ENCODE measurements at regions not wholly inside any gene's neighbourhood (a gene's known extent, or its start where the extent isn't known, plus 50 kb on each side); places are given as distances from the start of the nearest gene placed in this dataset.

GRCh38 chr18:68085251-68085650 lies 568.7 kb upstream of the DSEL start:
- DNase-seq = no peak

GRCh38 chr18:68083776-68084175 lies 567.3 kb upstream of the DSEL start:
- DNase-seq = no peak

- no peak for DNase-seq
Observed at GRCh38 chr18:68083131-68083530, 566.6 kb upstream of the DSEL start.

- no peak for DNase-seq
Observed at GRCh38 chr18:68072744-68073143, 556.2 kb upstream of the DSEL start.

- DNase-seq = no peak
Observed at GRCh38 chr18:68060871-68061270, 544.4 kb upstream of the DSEL start.

- no peak for DNase-seq
Observed at GRCh38 chr18:68056936-68057335, 540.4 kb upstream of the DSEL start.

GRCh38 chr18:68054669-68055068 lies 538.1 kb upstream of the DSEL start:
- DNase-seq = no peak

GRCh38 chr18:68053290-68053689 lies 536.8 kb upstream of the DSEL start:
- DNase-seq = no peak

GRCh38 chr18:68041327-68041726 lies 524.8 kb upstream of the DSEL start:
- no peak for DNase-seq

GRCh38 chr18:68040198-68040597 lies 523.7 kb upstream of the DSEL start:
- DNase-seq = no peak

- no peak for DNase-seq
Observed at GRCh38 chr18:68035774-68036522, 519.4 kb upstream of the DSEL start.

GRCh38 chr18:68034296-68034695 lies 517.8 kb upstream of the DSEL start:
- no peak for DNase-seq

GRCh38 chr18:68033466-68033865 lies 516.9 kb upstream of the DSEL start:
- no peak for DNase-seq

GRCh38 chr18:68024716-68025115 lies 508.2 kb upstream of the DSEL start:
- DNase-seq = no peak

- DNase-seq = no peak
Observed at GRCh38 chr18:68017385-68017784, 500.9 kb upstream of the DSEL start.

GRCh38 chr18:67997496-67997895 lies 481.0 kb upstream of the DSEL start:
- no peak for DNase-seq

GRCh38 chr18:67995769-67996168 lies 479.2 kb upstream of the DSEL start:
- DNase-seq = no peak

- no peak for DNase-seq
Observed at GRCh38 chr18:67980241-67980640, 463.7 kb upstream of the DSEL start.

- DNase-seq = no peak
Observed at GRCh38 chr18:67977067-67977616, 460.6 kb upstream of the DSEL start.

GRCh38 chr18:67973916-67974315 lies 457.4 kb upstream of the DSEL start:
- DNase-seq = no peak

GRCh38 chr18:67969458-67969857 lies 452.9 kb upstream of the DSEL start:
- DNase-seq = no peak

- DNase-seq = peak; percentile 91
Observed at GRCh38 chr18:67966224-67966623, 449.7 kb upstream of the DSEL start.

GRCh38 chr18:67964462-67964861 lies 447.9 kb upstream of the DSEL start:
- no peak for DNase-seq

- no peak for DNase-seq
Observed at GRCh38 chr18:67961701-67962440, 445.4 kb upstream of the DSEL start.
